GM10248 (cell line): ENCODE measurements at regions not wholly inside any gene's neighbourhood (a gene's known extent, or its start where the extent isn't known, plus 50 kb on each side); places are given as distances from the start of the nearest gene placed in this dataset.
"Not testable (repeated sequence)": the region's sequence is repeated elsewhere in the genome, so short reads cannot be mapped to it uniquely, and the experiment has no call there.

Source experiments
- CTCF ChIA-PET: fragments of 300-600 bp; sonication (Branson Sonifier 250); formaldehyde crosslinking; extraction: SDS; loops from one replicate; lab custom pipeline; 2021; ENCODE audit warnings: antibody characterized with exemption; lab: Yijun Ruan, JAX
- POLR2A ChIA-PET: fragments of 350-650 bp; sonication (Branson Sonifier 250); formaldehyde crosslinking; extraction: SDS; loops from one replicate; lab custom pipeline; 2020; ENCODE audit warnings: antibody characterized with exemption; lab: Yijun Ruan, JAX
- DNase-seq: peaks from one replicate; pipeline ENCODE4 v3.0.0; 2012; ENCODE audit errors: extremely low spot score
- CTCF ChIP-seq: IDR thresholded peaks from 2 replicates; pipeline ENCODE4 v1.5.1; 2012; ENCODE audit warnings: mild to moderate bottlenecking, low read depth; ENCODE audit errors: extremely low read depth, missing control alignments, control extremely low read depth

- CTCF ChIA-PET: interaction anchor here (1.2 kb wide), 1 partner anchor 9 kb away, joined by 4 read pairs; no protein-coding TSS in a partner anchor
- TF ChIP-seq CTCF: no peak
- no peak for DNase-seq
- POLR2A ChIA-PET: no interaction called here
Measured at GRCh38 chr9:78150312-78150982, 85.4 kb upstream of the CEP78 start.

DNA sequence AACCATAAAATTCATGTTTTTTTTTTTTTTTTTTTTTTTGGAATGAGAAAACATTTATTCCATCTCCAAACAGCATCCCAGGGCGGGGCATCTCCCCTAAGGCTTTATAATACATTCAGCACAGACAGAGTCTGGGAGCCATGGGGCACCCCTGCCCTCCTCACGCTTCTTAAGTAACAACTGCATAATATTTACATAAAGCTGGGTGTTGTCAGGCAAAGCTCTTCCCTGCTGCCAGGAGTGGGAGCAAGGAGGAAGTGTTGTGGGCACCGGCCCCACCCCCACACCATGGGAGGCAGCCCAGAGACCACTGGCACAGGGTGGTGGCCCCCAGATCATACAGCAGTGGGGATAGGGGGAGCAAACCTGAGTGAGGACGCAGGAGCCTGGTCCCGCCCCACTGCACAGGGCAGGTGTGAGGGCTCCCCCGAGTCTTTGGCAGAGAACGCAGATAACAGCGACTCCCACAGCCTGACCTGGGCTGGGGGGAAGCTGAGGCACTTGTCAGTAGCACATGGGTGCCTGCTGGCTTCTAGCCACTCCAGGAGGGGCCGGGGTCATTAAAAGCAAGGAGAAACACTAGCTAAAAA is 86.1 kb upstream of the CEP78 start:
- POLR2A ChIA-PET: no interaction called here
- CTCF ChIA-PET: interaction anchor here (1.2 kb wide), 1 partner anchor 9 kb away, joined by 4 read pairs; no protein-coding TSS in a partner anchor
- no peak for DNase-seq

GRCh38 chr9:78146241-78146640 is 89.6 kb upstream of the CEP78 start:
- ChIA-PET POLR2A (no interaction called here), CTCF (interaction anchor here (1.1 to 2.0 kb wide), 2 partner anchors 15 to 86 kb away, joined by 3 to 6 read pairs; no protein-coding TSS in a partner anchor)
- no peak for TF ChIP-seq CTCF
- no peak for DNase-seq

More for the DNA sequence above, 86.1 kb upstream of the CEP78 start:
- no peak for TF ChIP-seq CTCF

DNA sequence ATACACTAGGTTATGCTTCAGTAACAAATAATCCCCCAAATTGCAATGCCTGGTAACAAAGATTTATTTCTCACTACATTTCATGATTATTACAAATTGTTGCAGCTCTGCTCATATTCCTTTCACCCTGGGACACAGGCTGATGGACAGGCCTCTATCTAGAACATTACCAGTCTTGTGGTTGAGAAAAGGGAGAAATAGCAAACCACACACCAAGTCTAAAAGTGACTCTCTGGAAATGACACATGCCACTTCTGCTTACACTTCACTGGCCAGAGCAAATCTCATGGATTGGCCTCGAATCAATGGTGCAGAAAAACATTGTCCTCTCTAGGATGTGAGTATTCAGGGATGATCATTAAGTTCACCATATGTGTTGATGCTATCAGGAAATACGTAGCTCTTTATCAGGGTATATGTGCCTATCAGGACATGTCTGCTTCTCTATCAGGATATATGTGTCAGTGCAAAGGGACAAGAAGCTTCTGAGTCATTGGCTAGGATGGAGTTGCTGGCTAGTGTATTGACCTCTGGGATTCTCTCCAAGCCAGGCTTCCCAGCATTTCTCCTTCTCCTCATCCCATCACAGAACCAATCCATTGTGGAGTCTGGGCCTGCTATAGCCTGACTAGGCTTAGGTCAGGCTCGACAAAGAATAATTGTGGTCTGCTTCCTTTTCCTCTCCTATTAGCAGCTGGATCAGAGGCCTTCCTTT is 91.1 kb upstream of the CEP78 start:
- DNase-seq: no peak
- no peak for TF ChIP-seq CTCF
- ChIA-PET CTCF (interaction anchor here (1.0 to 1.1 kb wide), 2 partner anchors 17 to 84 kb away, joined by 3 read pairs; no protein-coding TSS in a partner anchor), POLR2A (no interaction called here)

DNA sequence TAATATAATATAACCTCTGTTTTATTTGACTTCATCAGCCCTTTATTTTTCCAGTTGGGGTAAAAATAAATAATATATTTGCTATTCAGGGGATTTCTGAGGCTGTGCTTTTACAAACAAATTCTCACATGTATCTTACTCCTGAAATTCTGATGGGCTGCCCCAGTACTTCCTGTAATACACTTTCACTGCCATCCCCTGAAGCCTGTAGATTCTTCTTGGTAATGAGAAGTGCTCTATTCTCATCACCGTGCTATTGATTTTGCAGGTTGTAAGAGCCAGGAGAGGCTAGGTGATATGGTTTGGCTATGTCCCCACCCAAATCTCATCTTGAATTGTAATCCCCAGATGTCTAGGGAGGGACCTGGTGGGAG is 91.9 kb upstream of the CEP78 start:
- ChIA-PET POLR2A (no interaction called here), CTCF (no interaction called here)
- DNase-seq: no peak
- TF ChIP-seq CTCF: no peak

DNA sequence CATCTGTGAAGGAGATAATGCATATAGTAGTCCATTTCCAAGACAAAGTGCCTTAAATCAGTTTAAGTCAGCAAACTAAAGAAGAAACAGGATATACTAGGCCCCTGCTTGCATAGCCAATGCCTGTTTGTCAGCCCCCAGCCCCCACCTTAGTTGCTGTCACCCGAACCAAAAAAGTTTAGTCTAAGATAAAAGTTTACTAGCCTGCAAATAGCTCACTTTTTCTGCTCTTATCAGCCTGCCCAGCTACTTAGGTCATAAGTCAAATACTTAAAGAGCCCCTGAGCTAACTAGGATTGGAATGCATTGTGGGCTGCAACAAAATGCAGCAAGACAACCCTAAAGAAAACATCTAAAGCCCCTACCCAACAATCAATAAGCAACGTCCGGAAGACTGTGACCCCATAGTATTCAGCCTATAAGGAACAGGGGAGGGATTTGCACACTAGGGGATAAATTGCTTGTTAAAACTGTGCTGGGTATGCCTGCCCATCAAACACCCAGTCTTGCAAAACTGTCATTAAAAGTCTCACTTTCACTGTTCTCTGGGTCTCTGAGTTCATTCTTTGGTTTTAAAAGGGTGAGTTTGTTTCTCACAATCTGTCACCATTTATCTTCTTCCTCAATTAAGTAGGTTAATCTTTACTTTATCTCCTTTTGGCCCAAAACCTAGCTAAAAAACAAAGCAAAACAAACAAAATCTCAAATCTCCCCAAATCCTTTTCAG is 92.4 kb upstream of the CEP78 start:
- no peak for TF ChIP-seq CTCF
- ChIA-PET POLR2A (no interaction called here), CTCF (no interaction called here)
- no peak for DNase-seq

- POLR2A ChIA-PET, DNase-seq, CTCF ChIA-PET: not testable (repeated sequence)
Measured at GRCh38 chr9:78142264-78142663, 93.6 kb upstream of the CEP78 start.
